ENCODE measurements at regions not wholly inside any gene's neighbourhood (a gene's known extent, or its start where the extent isn't known, plus 50 kb on each side); places are given as distances from the start of the nearest gene placed in this dataset.

DNA sequence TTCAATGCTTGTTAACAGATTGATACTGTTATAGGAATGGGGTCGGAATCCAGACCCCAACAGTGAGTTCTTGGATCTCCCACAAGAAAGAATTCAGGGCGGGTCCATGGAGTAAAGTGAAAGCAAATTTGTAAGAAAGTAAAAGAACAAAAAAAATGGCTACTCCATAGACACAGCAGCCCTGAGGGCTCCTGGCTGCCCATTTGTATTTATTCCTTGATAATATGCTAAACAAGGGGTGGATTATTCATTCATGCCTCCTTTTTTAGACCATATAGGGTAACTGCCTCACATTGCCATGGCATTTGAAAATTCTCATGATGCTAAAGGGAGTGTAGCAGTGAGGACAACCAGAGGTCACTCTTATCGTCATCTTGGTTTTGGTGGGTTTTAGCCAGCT, 717.2 kb upstream of the KCND2 start:
- H3K4me3 ChIP-seq (ENCODE audit: low read length), result no peak overlapping the region
- TF ChIP-seq, protein P1, sequence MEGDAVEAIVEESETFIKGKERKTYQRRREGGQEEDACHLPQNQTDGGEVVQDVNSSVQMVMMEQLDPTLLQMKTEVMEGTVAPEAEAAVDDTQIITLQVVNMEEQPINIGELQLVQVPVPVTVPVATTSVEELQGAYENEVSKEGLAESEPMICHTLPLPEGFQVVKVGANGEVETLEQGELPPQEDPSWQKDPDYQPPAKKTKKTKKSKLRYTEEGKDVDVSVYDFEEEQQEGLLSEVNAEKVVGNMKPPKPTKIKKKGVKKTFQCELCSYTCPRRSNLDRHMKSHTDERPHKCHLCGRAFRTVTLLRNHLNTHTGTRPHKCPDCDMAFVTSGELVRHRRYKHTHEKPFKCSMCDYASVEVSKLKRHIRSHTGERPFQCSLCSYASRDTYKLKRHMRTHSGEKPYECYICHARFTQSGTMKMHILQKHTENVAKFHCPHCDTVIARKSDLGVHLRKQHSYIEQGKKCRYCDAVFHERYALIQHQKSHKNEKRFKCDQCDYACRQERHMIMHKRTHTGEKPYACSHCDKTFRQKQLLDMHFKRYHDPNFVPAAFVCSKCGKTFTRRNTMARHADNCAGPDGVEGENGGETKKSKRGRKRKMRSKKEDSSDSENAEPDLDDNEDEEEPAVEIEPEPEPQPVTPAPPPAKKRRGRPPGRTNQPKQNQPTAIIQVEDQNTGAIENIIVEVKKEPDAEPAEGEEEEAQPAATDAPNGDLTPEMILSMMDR (conservative IDR thresholded peaks at IDR 0.05; ENCODE audit: low read length), result no peak
- DNase-seq (ENCODE audit: low read depth), result no peak

DNA sequence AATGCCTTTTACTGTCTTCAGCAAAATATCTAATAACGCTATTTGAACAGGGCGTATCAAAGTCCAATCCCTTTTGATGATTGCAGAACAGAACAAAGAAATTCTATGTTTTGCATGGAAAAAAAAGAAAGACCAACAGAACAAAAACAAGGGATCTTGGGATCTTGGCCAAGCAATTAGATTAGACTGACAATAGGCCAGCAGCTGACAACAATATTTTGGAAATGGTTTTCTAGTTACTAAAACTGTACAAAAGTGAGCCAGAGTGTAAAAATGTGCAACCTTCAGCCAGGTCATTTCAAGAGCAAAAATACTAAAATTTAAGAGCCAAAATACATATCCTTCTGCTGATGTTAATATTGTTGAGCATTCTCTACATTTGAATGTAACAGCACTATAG, 716.5 kb upstream of the KCND2 start:
- DNase-seq (ENCODE audit: low read depth), result no peak
- TF ChIP-seq, protein P1 (conservative IDR thresholded peaks at IDR 0.05; ENCODE audit: low read length), result no peak
- no peak overlapping the region for H3K4me3 ChIP-seq (ENCODE audit: low read length)

DNA sequence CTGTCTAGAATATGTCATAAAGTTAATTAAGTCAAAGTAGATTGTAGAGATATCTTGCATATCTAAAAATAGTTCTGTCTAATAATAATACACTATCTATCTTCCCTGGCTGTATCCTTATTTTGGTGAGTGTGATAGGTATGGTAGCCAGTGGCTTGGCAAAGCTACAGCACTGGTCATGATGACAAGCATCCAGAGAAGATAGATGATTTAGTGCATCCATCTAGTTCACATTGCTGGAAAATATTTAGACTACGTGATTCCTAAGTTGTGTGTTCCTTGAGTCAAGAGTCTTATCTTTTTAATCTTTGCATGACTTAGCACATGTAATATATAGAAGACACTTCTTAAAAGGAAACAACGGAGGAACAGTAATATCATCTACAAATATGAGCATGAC, 711.2 kb upstream of the KCND2 start:
- DNase-seq (ENCODE audit: low read depth), result no peak
- TF ChIP-seq, protein P1 (conservative IDR thresholded peaks at IDR 0.05; ENCODE audit: low read length), result no peak

DNA sequence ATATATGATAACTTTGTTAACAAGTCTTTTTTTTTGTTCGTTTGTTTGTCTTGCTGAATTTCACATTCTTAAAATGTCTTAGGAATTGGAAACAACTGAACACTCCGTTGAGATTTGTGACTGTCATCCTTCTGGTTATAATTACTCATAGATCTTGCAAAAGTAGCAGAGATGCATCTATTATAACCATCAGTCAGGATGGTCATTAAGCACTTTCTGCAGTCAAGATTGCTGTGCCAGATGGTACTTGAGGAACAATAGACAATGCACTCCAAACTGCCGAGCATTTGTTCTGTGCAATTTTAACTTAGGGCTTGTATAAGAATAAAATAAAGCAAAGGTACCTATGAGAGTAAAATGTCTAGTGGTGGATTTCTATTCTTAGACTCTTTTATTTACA, 710.1 kb upstream of the KCND2 start:
- no peak overlapping the region for H3K4me3 ChIP-seq (ENCODE audit: low read length)
- no peak for DNase-seq (ENCODE audit: low read depth)
- TF ChIP-seq, protein P1 (conservative IDR thresholded peaks at IDR 0.05; ENCODE audit: low read length), result no peak

More for the DNA sequence above, 711.2 kb upstream of the KCND2 start:
- no peak overlapping the region for H3K4me3 ChIP-seq (ENCODE audit: low read length)

DNA sequence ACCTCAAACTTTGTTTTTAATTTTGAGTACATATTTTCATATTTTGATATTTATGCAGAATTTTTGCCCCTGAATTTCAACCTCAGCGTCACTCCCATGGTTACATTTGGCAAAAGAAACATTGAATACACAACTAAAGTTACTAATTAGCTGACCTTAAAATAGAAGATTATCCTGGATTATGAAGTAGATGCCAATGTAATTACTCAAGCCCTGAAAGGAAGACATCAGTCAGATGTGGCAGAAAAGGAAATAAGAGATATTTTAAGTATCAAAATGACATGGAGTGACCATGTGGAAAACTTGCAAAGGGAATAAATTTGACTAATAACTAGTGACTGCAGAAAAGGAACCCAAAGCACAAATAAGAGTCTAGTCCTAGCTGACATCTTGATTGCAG, 701.3 kb upstream of the KCND2 start:
- TF ChIP-seq, protein P1 (conservative IDR thresholded peaks at IDR 0.05; ENCODE audit: low read length), result no peak
- no peak overlapping the region for H3K4me3 ChIP-seq (ENCODE audit: low read length)
- DNase-seq (ENCODE audit: low read depth), result no peak

DNA sequence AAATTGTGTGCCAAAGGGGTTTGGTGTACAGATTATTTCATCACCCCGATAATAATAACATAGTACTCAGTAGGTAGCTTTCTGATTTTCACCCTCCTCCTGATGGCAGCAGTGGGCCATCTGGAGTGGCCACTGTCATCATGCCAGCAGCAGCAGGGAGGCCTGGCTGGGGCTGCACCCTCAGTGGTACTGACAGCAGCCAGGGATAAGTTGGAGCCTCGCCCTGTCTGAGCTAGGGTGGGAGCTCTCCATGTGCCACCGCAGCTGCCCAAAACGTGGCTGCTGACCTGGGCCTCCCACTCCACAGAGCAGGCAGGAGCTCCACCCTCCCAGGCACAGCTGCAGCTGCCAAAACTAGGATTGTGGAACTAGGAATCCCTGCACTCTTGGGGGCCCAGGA, 700.8 kb upstream of the KCND2 start:
- TF ChIP-seq, protein P1 (conservative IDR thresholded peaks at IDR 0.05; ENCODE audit: low read length), result no peak
- DNase-seq (ENCODE audit: low read depth), result no peak
- no peak overlapping the region for H3K4me3 ChIP-seq (ENCODE audit: low read length)

DNA sequence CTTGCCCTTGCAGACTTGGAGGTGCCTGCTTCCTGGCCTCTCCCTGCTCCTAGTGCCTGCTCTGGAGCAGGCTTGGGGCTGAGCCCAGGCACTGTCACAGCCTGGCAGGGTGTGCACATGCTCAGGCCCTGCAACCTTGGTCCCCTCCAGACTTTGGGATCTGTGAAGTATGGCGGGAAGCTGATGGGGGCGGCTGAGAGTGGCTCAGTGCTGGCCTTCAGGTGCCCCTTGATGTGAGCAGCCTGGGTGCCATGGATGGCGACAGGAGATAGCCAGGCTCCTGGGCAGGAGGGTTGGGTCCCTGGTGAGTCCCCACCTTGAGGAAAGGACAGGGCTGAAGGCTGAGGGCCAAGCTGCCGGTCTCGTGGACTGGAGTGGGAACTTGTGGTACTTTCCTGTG, 700.4 kb upstream of the KCND2 start:
- TF ChIP-seq, protein P1 (conservative IDR thresholded peaks at IDR 0.05; ENCODE audit: low read length), result no peak
- no peak for DNase-seq (ENCODE audit: low read depth)

More for the DNA sequence above, 700.4 kb upstream of the KCND2 start:
- no peak overlapping the region for H3K4me3 ChIP-seq (ENCODE audit: low read length)
